Keratinocyte (primary cell): ENCODE measurements at regions not wholly inside any gene's neighbourhood (a gene's known extent, or its start where the extent isn't known, plus 50 kb on each side); places are given as distances from the start of the nearest gene placed in this dataset.

ENCODE experiments used
- DNase-seq: peaks from one replicate; pipeline ENCODE4 v3.0.0-alpha.2; 2011; ENCODE audit warnings: low read depth, missing footprints, low spot score
- FAIRE-seq: peaks from 2 replicates; lab custom pipeline; 2011; peaks lifted over from hg19 to GRCh38; lab: Jason Lieb, UNC
- H2AFZ ChIP-seq: 2 replicates; pipeline ENCODE4 v1.6.0; 2012; ENCODE audit warnings: low read length, control low read depth, inconsistent platforms; ENCODE audit not compliant: control insufficient read depth
- H3K27ac ChIP-seq: 2 replicates; pipeline ENCODE4 v1.5.1; 2011; ENCODE audit warnings: low read length; ENCODE audit not compliant: control insufficient read depth, insufficient read depth
- H3K27me3 ChIP-seq: 3 replicates; pipeline ENCODE4 v1.6.0; 2011; ENCODE audit warnings: low read length; ENCODE audit not compliant: control insufficient read depth, insufficient read depth; ENCODE audit errors: extremely low read depth
- H3K36me3 ChIP-seq, 2 experiments: 2 replicates in 1 of 2; 3 replicates in 1 of 2; pipeline ENCODE4 v1.5.1; 2011; ENCODE audit warnings: low read length in 2 of 2, mild to moderate bottlenecking in 1 of 2; ENCODE audit not compliant: control insufficient read depth in 2 of 2, insufficient read depth in 2 of 2; ENCODE audit errors: extremely low read depth in 1 of 2
- H3K4me1 ChIP-seq: 3 replicates; pipeline ENCODE4 v1.5.1; 2011; ENCODE audit warnings: low read length; ENCODE audit not compliant: control insufficient read depth, insufficient read depth; ENCODE audit errors: extremely low read depth
- H3K4me2 ChIP-seq: 3 replicates; pipeline ENCODE4 v1.6.0; 2011; ENCODE audit warnings: low read depth, low read length; ENCODE audit not compliant: control insufficient read depth, insufficient read depth; ENCODE audit errors: extremely low read depth
- H3K4me3 ChIP-seq, 3 experiments: fragments of 200-600 bp in 1 of 3; sonication (generic) in 1 of 3; 2 replicates in 2 of 3; 3 replicates in 1 of 3; pipeline ENCODE4 v1.5.1; 2011 to 2016; ENCODE audit warnings: low read length in 3 of 3, mild to moderate bottlenecking in 3 of 3, control low read depth in 2 of 3, inconsistent platforms in 1 of 3, low read depth in 1 of 3, mixed read lengths in 1 of 3, mixed run types in 1 of 3, moderate library complexity in 1 of 3; ENCODE audit not compliant: control insufficient read depth in 2 of 3, insufficient read depth in 2 of 3; ENCODE audit errors: extremely low read depth in 1 of 3
- H3K79me2 ChIP-seq: 2 replicates; pipeline ENCODE4 v1.6.0; 2012; ENCODE audit warnings: low read length; ENCODE audit not compliant: control insufficient read depth, insufficient read depth
- H3K9ac ChIP-seq: 3 replicates; pipeline ENCODE4 v1.6.0; 2011; ENCODE audit warnings: low read length; ENCODE audit not compliant: control insufficient read depth, insufficient read depth; ENCODE audit errors: extremely low read depth
- H3K9me1 ChIP-seq: 3 replicates; pipeline ENCODE4 v1.6.0; 2011; ENCODE audit warnings: low read length; ENCODE audit not compliant: control insufficient read depth, insufficient read depth; ENCODE audit errors: extremely low read depth
- H3K9me3 ChIP-seq: 2 replicates; pipeline ENCODE4 v1.5.1; 2012; ENCODE audit warnings: low read depth, low read length; ENCODE audit not compliant: control insufficient read depth
- H4K20me1 ChIP-seq: 3 replicates; pipeline ENCODE4 v1.6.0; 2011; ENCODE audit warnings: low read length; ENCODE audit not compliant: control insufficient read depth, insufficient read depth; ENCODE audit errors: extremely low read depth
- EZH2 ChIP-seq: IDR thresholded peaks from one replicate; pipeline ENCODE4 v1.6.1; 2012; ENCODE audit warnings: inconsistent platforms, mild to moderate bottlenecking, low read length, moderate library complexity
- dilution Hi-C: fragments of 300-500 bp; cut with MboI; formaldehyde crosslinking; loops from one replicate; pipeline ENCODE4 v1.7.0; 2020; ENCODE audit warnings: low sequenced_read_pairs; ENCODE audit not compliant: extremely low pct_ligation_motif_present
- TF ChIP-seq, protein P1 (sequence below), 3 experiments: IDR thresholded peaks in 1 of 3; conservative IDR thresholded peaks in 1 of 3; optimal IDR thresholded peaks in 1 of 3; 2 replicates in 2 of 3; 3 replicates in 1 of 3; pipeline versions ENCODE3 to v1.5.1; 2011; ENCODE audit warnings: low read length in 3 of 3, mild to moderate bottlenecking in 3 of 3, moderate library complexity in 2 of 3, control low read depth in 1 of 3, inconsistent platforms in 1 of 3; ENCODE audit not compliant: insufficient read depth in 2 of 3; ENCODE audit errors: extremely low read depth in 1 of 3

DNA sequence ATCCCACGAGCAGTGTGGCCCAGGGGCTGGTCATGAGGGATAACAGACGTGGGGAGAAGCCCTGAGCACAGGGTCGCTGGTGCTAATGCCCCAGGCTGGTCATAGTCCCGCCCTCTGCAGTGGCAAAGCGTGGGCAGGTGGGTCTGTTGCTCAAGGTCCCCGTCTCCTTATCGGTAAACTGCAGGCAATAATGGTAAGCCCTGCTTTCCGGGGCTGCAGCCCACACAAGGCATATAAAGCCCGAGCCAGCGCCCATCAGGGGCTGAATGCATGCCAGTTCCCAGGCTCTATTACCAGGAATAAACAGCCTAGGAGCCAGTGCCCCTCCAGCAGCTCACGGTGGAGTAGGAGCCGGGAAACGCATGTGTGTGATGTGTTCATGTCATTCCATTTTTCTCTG lies 261.0 kb downstream of the BRD1 start:
- no peaks in the 10 kb centered on the region for H3K27me3 ChIP-seq
- H3K4me2 ChIP-seq: no peak overlapping the region

DNA sequence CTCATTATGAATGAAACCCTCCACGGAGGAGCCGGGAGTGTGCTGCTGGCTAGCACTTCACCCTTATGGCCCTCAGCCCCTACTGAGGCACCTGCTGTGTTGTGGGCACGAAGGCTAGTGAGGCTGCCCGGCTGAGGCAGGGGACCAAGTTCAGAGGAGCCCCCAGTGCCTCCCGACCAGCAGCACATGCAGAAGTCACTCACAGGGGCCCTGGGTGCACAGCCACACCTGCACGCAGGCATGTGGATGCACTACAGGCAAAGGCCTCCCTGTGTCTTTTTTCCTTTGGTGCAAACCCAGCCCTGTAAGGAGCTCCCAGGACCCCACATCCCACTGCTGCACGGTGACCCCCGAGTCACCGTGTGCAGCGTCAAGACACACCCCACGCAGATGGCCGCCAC lies 261.5 kb downstream of the BRD1 start:
- Histone ChIP-seq H3K27ac (no peak overlapping the region), H3K36me3 (no peaks in the 10 kb centered on the region), H3K4me2 (no peak overlapping the region), H3K9me1 (no peaks in the 10 kb centered on the region), H3K4me1 (no peaks in the 10 kb centered on the region), H2AFZ (no peak overlapping the region), H3K9me3 (peaks cover 29% of the 10 kb centered on the region), H3K27me3 (no peaks in the 10 kb centered on the region), H3K9ac (no peak overlapping the region), H4K20me1 (no peaks in the 10 kb centered on the region), H3K79me2 (no peaks in the 10 kb centered on the region), H3K4me3 (no peak overlapping the region)
- FAIRE-seq (no peak), DNase-seq (no peak)
- no peak for TF ChIP-seq EZH2
- TF ChIP-seq, protein P1, sequence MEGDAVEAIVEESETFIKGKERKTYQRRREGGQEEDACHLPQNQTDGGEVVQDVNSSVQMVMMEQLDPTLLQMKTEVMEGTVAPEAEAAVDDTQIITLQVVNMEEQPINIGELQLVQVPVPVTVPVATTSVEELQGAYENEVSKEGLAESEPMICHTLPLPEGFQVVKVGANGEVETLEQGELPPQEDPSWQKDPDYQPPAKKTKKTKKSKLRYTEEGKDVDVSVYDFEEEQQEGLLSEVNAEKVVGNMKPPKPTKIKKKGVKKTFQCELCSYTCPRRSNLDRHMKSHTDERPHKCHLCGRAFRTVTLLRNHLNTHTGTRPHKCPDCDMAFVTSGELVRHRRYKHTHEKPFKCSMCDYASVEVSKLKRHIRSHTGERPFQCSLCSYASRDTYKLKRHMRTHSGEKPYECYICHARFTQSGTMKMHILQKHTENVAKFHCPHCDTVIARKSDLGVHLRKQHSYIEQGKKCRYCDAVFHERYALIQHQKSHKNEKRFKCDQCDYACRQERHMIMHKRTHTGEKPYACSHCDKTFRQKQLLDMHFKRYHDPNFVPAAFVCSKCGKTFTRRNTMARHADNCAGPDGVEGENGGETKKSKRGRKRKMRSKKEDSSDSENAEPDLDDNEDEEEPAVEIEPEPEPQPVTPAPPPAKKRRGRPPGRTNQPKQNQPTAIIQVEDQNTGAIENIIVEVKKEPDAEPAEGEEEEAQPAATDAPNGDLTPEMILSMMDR (optimal IDR thresholded peaks at IDR 0.05 in 1 of 3, IDR thresholded peaks at IDR 0.05 in 1 of 3, conservative IDR thresholded peaks at IDR 0.05 in 1 of 3; ENCODE audit: extremely low read depth in 1 of 3, insufficient read depth in 2 of 3, low read length in 3 of 3): no peak
- dilution Hi-C loops: no loop called here

More for the DNA sequence above, 261.0 kb downstream of the BRD1 start:
- H3K27ac ChIP-seq: no peak overlapping the region
- peaks cover 26% of the 10 kb centered on the region for H3K9me3 ChIP-seq
- H3K79me2 ChIP-seq: no peaks in the 10 kb centered on the region
- no peaks in the 10 kb centered on the region for H3K36me3 ChIP-seq
- FAIRE-seq: no peak
- H3K9ac ChIP-seq: no peak overlapping the region
- TF ChIP-seq, protein P1 (optimal IDR thresholded peaks at IDR 0.05 in 1 of 3, IDR thresholded peaks at IDR 0.05 in 1 of 3, conservative IDR thresholded peaks at IDR 0.05 in 1 of 3; ENCODE audit: extremely low read depth in 1 of 3, insufficient read depth in 2 of 3, low read length in 3 of 3): no peak
- no peak for TF ChIP-seq EZH2
- dilution Hi-C loops: no loop called here
- no peaks in the 10 kb centered on the region for H3K9me1 ChIP-seq
- no peak overlapping the region for H2AFZ ChIP-seq
- DNase-seq: no peak
- no peak overlapping the region for H3K4me3 ChIP-seq
- H3K4me1 ChIP-seq: no peaks in the 10 kb centered on the region
- no peaks in the 10 kb centered on the region for H4K20me1 ChIP-seq
